GDM1 (cell line): ENCODE measurements at regions not wholly inside any gene's neighbourhood (a gene's known extent, or its start where the extent isn't known, plus 50 kb on each side); places are given as distances from the start of the nearest gene placed in this dataset.

Experiments used
- DNase-seq: peaks from one replicate; lab custom pipeline; 2025; lab: John Stamatoyannopoulos, UW

GRCh38 chr12:24473097-24473496 lies 475.8 kb downstream of the BCAT1 start:
- DNase-seq, result no peak

- no peak for DNase-seq
These were observed 478.9 kb downstream of the BCAT1 start for GRCh38 chr12:24470050-24470449.

GRCh38 chr12:24469089-24469488 lies 479.8 kb downstream of the BCAT1 start:
- no peak for DNase-seq

GRCh38 chr12:24467226-24467625 lies 481.7 kb downstream of the BCAT1 start:
- no peak for DNase-seq

- DNase-seq, result no peak
These were observed 485.5 kb downstream of the BCAT1 start for GRCh38 chr12:24463375-24463774.

- DNase-seq, result no peak
These were observed 486.0 kb downstream of the BCAT1 start for GRCh38 chr12:24462946-24463345.

- DNase-seq, result no peak
These were observed 488.4 kb downstream of the BCAT1 start for GRCh38 chr12:24460506-24460905.

GRCh38 chr12:24460099-24460498 lies 488.8 kb downstream of the BCAT1 start:
- no peak for DNase-seq

- no peak for DNase-seq
These were observed 493.1 kb downstream of the BCAT1 start for GRCh38 chr12:24455811-24456210.

GRCh38 chr12:24447678-24448077 lies 498.2 kb upstream of the SOX5 start:
- DNase-seq, result no peak

GRCh38 chr12:24446287-24446686 lies 496.8 kb upstream of the SOX5 start:
- no peak for DNase-seq

- no peak for DNase-seq
These were observed 495.2 kb upstream of the SOX5 start for GRCh38 chr12:24444634-24445033.

GRCh38 chr12:24441458-24441857 lies 492.0 kb upstream of the SOX5 start:
- DNase-seq, result no peak

GRCh38 chr12:24436667-24437066 lies 487.2 kb upstream of the SOX5 start:
- DNase-seq, result no peak

- no peak for DNase-seq
These were observed 482.4 kb upstream of the SOX5 start for GRCh38 chr12:24431872-24432271.

GRCh38 chr12:24427776-24428175 lies 478.3 kb upstream of the SOX5 start:
- DNase-seq, result no peak

- no peak for DNase-seq
These were observed 476.1 kb upstream of the SOX5 start for GRCh38 chr12:24425601-24425970.

- DNase-seq, result no peak
These were observed 475.6 kb upstream of the SOX5 start for GRCh38 chr12:24424889-24425600.

GRCh38 chr12:24424376-24424775 lies 474.9 kb upstream of the SOX5 start:
- DNase-seq, result no peak

- no peak for DNase-seq
These were observed 474.1 kb upstream of the SOX5 start for GRCh38 chr12:24423611-24424010.

GRCh38 chr12:24421759-24422158 lies 472.3 kb upstream of the SOX5 start:
- DNase-seq, result no peak

- DNase-seq, result no peak
These were observed 468.7 kb upstream of the SOX5 start for GRCh38 chr12:24418157-24418556.

GRCh38 chr12:24416423-24417109 lies 467.1 kb upstream of the SOX5 start:
- DNase-seq, result no peak

- no peak for DNase-seq
These were observed 466.5 kb upstream of the SOX5 start for GRCh38 chr12:24415934-24416333.
